ENCODE measurements at regions not wholly inside any gene's neighbourhood (a gene's known extent, or its start where the extent isn't known, plus 50 kb on each side); places are given as distances from the start of the nearest gene placed in this dataset.

- Mint-ChIP-seq H3K9me3 (no peaks in the 10 kb centered on the region), H3K4me3 (no peak overlapping the region), H3K27ac (no peak overlapping the region), H3K36me3 (ENCODE audit: insufficient read depth) (no peaks in the 10 kb centered on the region), H3K27me3 (peaks cover 14 to 31% of the 10 kb centered on the region in 2 donors), H3K4me1 (ENCODE audit: low read depth in 2 of 2) (no peaks in the 10 kb centered on the region)
- ATAC-seq (replicated peaks) (no peak), DNase-seq (no peak)
Measured at GRCh38 chr9:92180002-92180400, 64.8 kb upstream of the SPTLC1 start.

GRCh38 chr9:92179286-92180001 is 64.2 kb upstream of the SPTLC1 start:
- no peaks in the 10 kb centered on the region for H3K36me3 Mint-ChIP-seq (ENCODE audit: insufficient read depth)
- H3K4me1 Mint-ChIP-seq (ENCODE audit: low read depth in 2 of 2): no peaks in the 10 kb centered on the region
- no peak for ATAC-seq (replicated peaks)
- no peak overlapping the region for H3K4me3 Mint-ChIP-seq
- H3K9me3 Mint-ChIP-seq: no peaks in the 10 kb centered on the region
- peaks cover 13 to 30% of the 10 kb centered on the region in 2 donors for H3K27me3 Mint-ChIP-seq
- no peak for DNase-seq
- peak overlapping the region in 1 of 2 donors; percentile 49 for H3K27ac Mint-ChIP-seq

GRCh38 chr9:92177591-92177990 is 62.4 kb upstream of the SPTLC1 start:
- peaks cover 0 to 2% of the 10 kb centered on the region in 2 donors for H3K9me3 Mint-ChIP-seq
- no peak overlapping the region for H3K4me3 Mint-ChIP-seq
- H3K27ac Mint-ChIP-seq: no peak overlapping the region
- ATAC-seq (replicated peaks) (no peak), DNase-seq (no peak)
- peaks cover 4 to 39% of the 10 kb centered on the region in 2 donors for H3K27me3 Mint-ChIP-seq
- H3K4me1 Mint-ChIP-seq (ENCODE audit: low read depth in 2 of 2): no peaks in the 10 kb centered on the region
- H3K36me3 Mint-ChIP-seq (ENCODE audit: insufficient read depth): no peaks in the 10 kb centered on the region

- ATAC-seq (replicated peaks) (no peak), DNase-seq (no peak)
- peaks cover 4 to 46% of the 10 kb centered on the region in 2 donors for H3K27me3 Mint-ChIP-seq
- no peaks in the 10 kb centered on the region for H3K4me1 Mint-ChIP-seq (ENCODE audit: low read depth in 2 of 2)
- no peak overlapping the region for H3K27ac Mint-ChIP-seq
- no peaks in the 10 kb centered on the region for H3K36me3 Mint-ChIP-seq (ENCODE audit: insufficient read depth)
- H3K4me3 Mint-ChIP-seq: no peak overlapping the region
- H3K9me3 Mint-ChIP-seq: peaks cover 0 to 2% of the 10 kb centered on the region in 2 donors
Measured at GRCh38 chr9:92176800-92177185, 61.6 kb upstream of the SPTLC1 start.

- Mint-ChIP-seq H3K4me3 (no peak overlapping the region), H3K4me1 (ENCODE audit: low read depth in 2 of 2) (no peaks in the 10 kb centered on the region), H3K27ac (no peak overlapping the region), H3K9me3 (peaks cover 0 to 2% of the 10 kb centered on the region in 2 donors), H3K36me3 (ENCODE audit: insufficient read depth) (no peaks in the 10 kb centered on the region), H3K27me3 (peaks cover 4 to 48% of the 10 kb centered on the region in 2 donors)
- DNase-seq: no peak
- no peak for ATAC-seq (replicated peaks)
Measured at GRCh38 chr9:92176068-92176799, 61.0 kb upstream of the SPTLC1 start.

GRCh38 chr9:92175441-92175840 is 60.2 kb upstream of the SPTLC1 start:
- Mint-ChIP-seq H3K27ac (no peak overlapping the region), H3K27me3 (peaks cover 0 to 48% of the 10 kb centered on the region in 2 donors), H3K36me3 (ENCODE audit: insufficient read depth) (no peaks in the 10 kb centered on the region), H3K9me3 (peaks cover 0 to 2% of the 10 kb centered on the region in 2 donors), H3K4me3 (no peak overlapping the region), H3K4me1 (ENCODE audit: low read depth in 2 of 2) (peaks cover 0 to 3% of the 10 kb centered on the region in 2 donors)
- DNase-seq: no peak
- ATAC-seq (replicated peaks): no peak

- H3K27me3 Mint-ChIP-seq: peaks cover 0 to 47% of the 10 kb centered on the region in 2 donors
- no peak overlapping the region for H3K27ac Mint-ChIP-seq
- ATAC-seq (replicated peaks) (no peak), DNase-seq (no peak)
- no peak overlapping the region for H3K4me3 Mint-ChIP-seq
- no peaks in the 10 kb centered on the region for H3K36me3 Mint-ChIP-seq (ENCODE audit: insufficient read depth)
- peaks cover 0 to 3% of the 10 kb centered on the region in 2 donors for H3K4me1 Mint-ChIP-seq (ENCODE audit: low read depth in 2 of 2)
- H3K9me3 Mint-ChIP-seq: peaks cover 0 to 2% of the 10 kb centered on the region in 2 donors
Measured at GRCh38 chr9:92173318-92173717, 58.1 kb upstream of the SPTLC1 start.

- peaks cover 0 to 2% of the 10 kb centered on the region in 2 donors for H3K9me3 Mint-ChIP-seq
- no peak for DNase-seq
Measured at GRCh38 chr9:92171822-92172221, 56.6 kb upstream of the SPTLC1 start.

GRCh38 chr9:92171281-92171680 is 56.1 kb upstream of the SPTLC1 start:
- DNase-seq (no peak), ATAC-seq (replicated peaks) (no peak)
- peaks cover 0 to 47% of the 10 kb centered on the region in 2 donors for H3K27me3 Mint-ChIP-seq
- no peak overlapping the region for H3K4me3 Mint-ChIP-seq
- H3K4me1 Mint-ChIP-seq (ENCODE audit: low read depth in 2 of 2): peaks cover 0 to 3% of the 10 kb centered on the region in 2 donors
- peaks cover 0 to 2% of the 10 kb centered on the region in 2 donors for H3K9me3 Mint-ChIP-seq
- no peak overlapping the region for H3K27ac Mint-ChIP-seq
- no peaks in the 10 kb centered on the region for H3K36me3 Mint-ChIP-seq (ENCODE audit: insufficient read depth)

More at GRCh38 chr9:92171822-92172221, 56.6 kb upstream of the SPTLC1 start:
- no peaks in the 10 kb centered on the region for H3K36me3 Mint-ChIP-seq (ENCODE audit: insufficient read depth)
- ATAC-seq (replicated peaks): no peak
- peaks cover 0 to 3% of the 10 kb centered on the region in 2 donors for H3K4me1 Mint-ChIP-seq (ENCODE audit: low read depth in 2 of 2)
- H3K27ac Mint-ChIP-seq: no peak overlapping the region
- H3K27me3 Mint-ChIP-seq: peaks cover 0 to 47% of the 10 kb centered on the region in 2 donors
- H3K4me3 Mint-ChIP-seq: no peak overlapping the region

- Mint-ChIP-seq H3K27me3 (peaks cover 0 to 49% of the 10 kb centered on the region in 2 donors), H3K4me1 (ENCODE audit: low read depth in 2 of 2) (peaks cover 0 to 3% of the 10 kb centered on the region in 2 donors), H3K9me3 (peaks cover 0 to 2% of the 10 kb centered on the region in 2 donors), H3K4me3 (no peak overlapping the region), H3K27ac (no peak overlapping the region), H3K36me3 (ENCODE audit: insufficient read depth) (no peaks in the 10 kb centered on the region)
- ATAC-seq (replicated peaks) (no peak), DNase-seq (no peak)
Measured at GRCh38 chr9:92170848-92171247, 55.6 kb upstream of the SPTLC1 start.

GRCh38 chr9:92165484-92165883 is 50.3 kb upstream of the SPTLC1 start:
- no peaks in the 10 kb centered on the region for H3K4me1 Mint-ChIP-seq (ENCODE audit: low read depth in 2 of 2)
- H3K27me3 Mint-ChIP-seq: peaks cover 18 to 52% of the 10 kb centered on the region in 2 donors
- H3K27ac Mint-ChIP-seq: no peak overlapping the region
- H3K9me3 Mint-ChIP-seq: peaks cover 7 to 19% of the 10 kb centered on the region in 2 donors
- DNase-seq (no peak), ATAC-seq (replicated peaks) (no peak)
- no peak overlapping the region for H3K4me3 Mint-ChIP-seq
- H3K36me3 Mint-ChIP-seq (ENCODE audit: insufficient read depth): no peaks in the 10 kb centered on the region

Data from effector memory CD8-positive, alpha-beta T cell (primary cell).